Breast epithelium (tissue), 4 donors: ENCODE measurements at regions not wholly inside any gene's neighbourhood (a gene's known extent, or its start where the extent isn't known, plus 50 kb on each side); places are given as distances from the start of the nearest gene placed in this dataset.
"Not testable (repeated sequence)": the region's sequence is repeated elsewhere in the genome, so short reads cannot be mapped to it uniquely, and the experiment has no call there.

ENCODE experiments used
- DNase-seq, 2 donors: peaks; one replicate each; pipeline ENCODE4 v3.0.0-alpha.2; 2019; ENCODE audit warnings: low spot score in 2 of 2
- H3K27ac ChIP-seq, 2 donors: fragments of 200-600 bp; sonication (generic) in 1 of 2; one replicate each; pipeline ENCODE4 v1.5.1; 2016 to 2019; ENCODE audit warnings: mild to moderate bottlenecking in 1 of 2
- H3K27me3 ChIP-seq, 2 donors: fragments of 200-600 bp; sonication (generic) in 1 of 2; one replicate each; pipeline versions ENCODE4 v1.5.1 to v1.6.0; 2017 to 2019; ENCODE audit warnings: control low read depth in 1 of 2, mild to moderate bottlenecking in 1 of 2
- H3K36me3 ChIP-seq: fragments of 200-600 bp; one replicate; pipeline ENCODE4 v1.5.1; 2019
- H3K4me1 ChIP-seq, 2 donors: fragments of 200-600 bp; sonication (generic); one replicate each; pipeline ENCODE4 v1.5.1; 2016 to 2019; ENCODE audit warnings: control low read depth in 1 of 2
- H3K4me3 ChIP-seq, 3 donors: fragments of 200-600 bp; sonication (generic); 1 replicate in 2 of 3; 2 replicates in 1 of 3; pipeline ENCODE4 v1.5.1; 2016 to 2019; ENCODE audit warnings: mild to moderate bottlenecking in 3 of 3, moderate library complexity in 2 of 3
- H3K9me3 ChIP-seq, 2 donors: fragments of 200-600 bp; sonication (generic) in 1 of 2; one replicate each; pipeline ENCODE4 v1.5.1; 2016 to 2019; ENCODE audit warnings: control low read depth in 1 of 2
- POLR2A ChIP-seq: fragments of 450-650 bp; IDR thresholded peaks from one replicate; pipeline ENCODE4 v1.6.1; 2016; ENCODE audit warnings: antibody characterized with exemption, mild to moderate bottlenecking, moderate library complexity
- POLR2AphosphoS5 ChIP-seq, 3 donors: sonication (generic); formaldehyde crosslinking; IDR thresholded peaks; one replicate each; pipeline ENCODE4 v1.6.1; 2017; ENCODE audit warnings: antibody characterized with exemption in 3 of 3
- intact Hi-C: fragments of 100-400 bp; cut with DNase I; formaldehyde crosslinking; loops from one replicate; pipeline ENCODE4 v1.15.1; 2023; ENCODE audit warnings: low total_unique reads
- TF ChIP-seq, protein P1 (sequence below), 3 donors: fragments of 450-650 bp; IDR thresholded peaks; one replicate each; pipeline ENCODE4 v1.5.1; 2016 to 2017; ENCODE audit warnings: antibody characterized with exemption in 3 of 3, mild to moderate bottlenecking in 3 of 3, moderate library complexity in 3 of 3

- H3K4me1 ChIP-seq = no peaks in the 10 kb centered on the region
- peak in 1 of 2 donors; percentile 31 for DNase-seq
- intact Hi-C loops = no loop called here
- H3K27ac ChIP-seq = peak overlapping the region; percentile 63 to 64
- TF ChIP-seq POLR2A (no peak), POLR2AphosphoS5 (IDR thresholded peaks at IDR 0.05) (no peak)
- TF ChIP-seq, protein P1, sequence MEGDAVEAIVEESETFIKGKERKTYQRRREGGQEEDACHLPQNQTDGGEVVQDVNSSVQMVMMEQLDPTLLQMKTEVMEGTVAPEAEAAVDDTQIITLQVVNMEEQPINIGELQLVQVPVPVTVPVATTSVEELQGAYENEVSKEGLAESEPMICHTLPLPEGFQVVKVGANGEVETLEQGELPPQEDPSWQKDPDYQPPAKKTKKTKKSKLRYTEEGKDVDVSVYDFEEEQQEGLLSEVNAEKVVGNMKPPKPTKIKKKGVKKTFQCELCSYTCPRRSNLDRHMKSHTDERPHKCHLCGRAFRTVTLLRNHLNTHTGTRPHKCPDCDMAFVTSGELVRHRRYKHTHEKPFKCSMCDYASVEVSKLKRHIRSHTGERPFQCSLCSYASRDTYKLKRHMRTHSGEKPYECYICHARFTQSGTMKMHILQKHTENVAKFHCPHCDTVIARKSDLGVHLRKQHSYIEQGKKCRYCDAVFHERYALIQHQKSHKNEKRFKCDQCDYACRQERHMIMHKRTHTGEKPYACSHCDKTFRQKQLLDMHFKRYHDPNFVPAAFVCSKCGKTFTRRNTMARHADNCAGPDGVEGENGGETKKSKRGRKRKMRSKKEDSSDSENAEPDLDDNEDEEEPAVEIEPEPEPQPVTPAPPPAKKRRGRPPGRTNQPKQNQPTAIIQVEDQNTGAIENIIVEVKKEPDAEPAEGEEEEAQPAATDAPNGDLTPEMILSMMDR (IDR thresholded peaks at IDR 0.05) = no peak
- H3K4me3 ChIP-seq = no peak overlapping the region
- H3K9me3 ChIP-seq = no peaks in the 10 kb centered on the region
- H3K36me3 ChIP-seq = no peaks in the 10 kb centered on the region
- no peaks in the 10 kb centered on the region for H3K27me3 ChIP-seq
Measured at GRCh38 chr3:15983232-15983631, 185.5 kb upstream of the ANKRD28 start.

DNA sequence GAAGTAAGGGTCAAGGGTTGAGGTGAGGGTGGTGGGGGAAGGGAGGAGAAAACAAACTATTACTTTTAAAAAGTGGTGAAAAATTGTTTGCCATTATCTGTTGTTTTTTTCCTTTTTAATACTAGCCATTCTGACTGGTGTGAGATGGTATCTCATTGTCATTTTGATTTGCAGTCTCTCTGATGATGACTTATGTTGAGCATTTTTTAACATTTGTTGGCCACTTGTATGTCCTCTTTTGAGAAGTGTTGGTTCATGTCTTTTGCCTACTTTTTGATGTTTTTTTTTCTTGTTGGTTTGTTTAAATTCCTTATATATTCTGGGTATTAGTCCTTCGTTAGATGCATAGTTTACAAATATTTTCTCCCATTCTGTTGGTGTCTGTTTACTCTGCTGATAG, 185.9 kb upstream of the ANKRD28 start:
- TF ChIP-seq POLR2A (no peak), POLR2AphosphoS5 (IDR thresholded peaks at IDR 0.05) (no peak)
- TF ChIP-seq, protein P1 (IDR thresholded peaks at IDR 0.05) = no peak
- no peak overlapping the region for H3K4me3 ChIP-seq
- no peaks in the 10 kb centered on the region for H3K4me1 ChIP-seq
- no peaks in the 10 kb centered on the region for H3K27me3 ChIP-seq
- no peaks in the 10 kb centered on the region for H3K9me3 ChIP-seq
- H3K36me3 ChIP-seq = no peaks in the 10 kb centered on the region
- intact Hi-C loops = no loop called here
- no peak for DNase-seq
- peak overlapping the region; percentile 63 to 64 for H3K27ac ChIP-seq

- intact Hi-C loops = no loop called here
- DNase-seq = no peak
- no peaks in the 10 kb centered on the region for H3K36me3 ChIP-seq
- no peaks in the 10 kb centered on the region for H3K4me1 ChIP-seq
- H3K27me3 ChIP-seq = no peaks in the 10 kb centered on the region
- no peak overlapping the region for H3K27ac ChIP-seq
- TF ChIP-seq, protein P1 (IDR thresholded peaks at IDR 0.05) = no peak
- H3K4me3 ChIP-seq = no peak overlapping the region
- H3K9me3 ChIP-seq = no peaks in the 10 kb centered on the region
Measured at GRCh38 chr3:15989419-15989818, 185.1 kb upstream of the GALNT15 start.

- H3K27ac ChIP-seq, H3K9me3 ChIP-seq, DNase-seq, H3K4me1 ChIP-seq, intact Hi-C loops, H3K36me3 ChIP-seq, H3K27me3 ChIP-seq, H3K4me3 ChIP-seq: not testable (repeated sequence)
Measured at GRCh38 chr3:15993660-15994059, 180.8 kb upstream of the GALNT15 start.

- not testable (repeated sequence) for H3K27me3 ChIP-seq, DNase-seq, H3K36me3 ChIP-seq, H3K9me3 ChIP-seq, H3K27ac ChIP-seq, H3K4me3 ChIP-seq, H3K4me1 ChIP-seq
- intact Hi-C loops = loop anchor here (5.0 kb wide), 1 partner anchor 739 kb away; no protein-coding TSS in a partner anchor
Measured at GRCh38 chr3:15996496-15996895, 178.0 kb upstream of the GALNT15 start.

- no peak for DNase-seq
- intact Hi-C loops = loop anchor here (5.0 kb wide), 1 partner anchor 740 kb away; no protein-coding TSS in a partner anchor
- H3K9me3 ChIP-seq = no peaks in the 10 kb centered on the region
- H3K27ac ChIP-seq = no peak overlapping the region
- no peaks in the 10 kb centered on the region for H3K36me3 ChIP-seq
- no peaks in the 10 kb centered on the region for H3K4me1 ChIP-seq
- H3K27me3 ChIP-seq = no peaks in the 10 kb centered on the region
- TF ChIP-seq POLR2A (no peak), POLR2AphosphoS5 (IDR thresholded peaks at IDR 0.05) (no peak)
- TF ChIP-seq, protein P1 (IDR thresholded peaks at IDR 0.05) = no peak
- no peak overlapping the region for H3K4me3 ChIP-seq
Measured at GRCh38 chr3:15997274-15997943, 177.1 kb upstream of the GALNT15 start.
